GM12865 (cell line): ENCODE measurements at regions not wholly inside any gene's neighbourhood (a gene's known extent, or its start where the extent isn't known, plus 50 kb on each side); places are given as distances from the start of the nearest gene placed in this dataset.

Experiments used
- DNase-seq: peaks from one replicate; pipeline ENCODE4 v3.0.0; 2010; ENCODE audit warnings: low read depth
- H3K4me3 ChIP-seq: 2 replicates; pipeline ENCODE4 v1.5.1; 2011; ENCODE audit warnings: mild to moderate bottlenecking, low read depth, low read length, control low read depth
- CTCF ChIP-seq: IDR thresholded peaks from 2 replicates; pipeline ENCODE4 v1.5.1; 2011; ENCODE audit warnings: low read length, control low read depth, low read depth, inconsistent platforms; ENCODE audit not compliant: insufficient read depth; ENCODE audit errors: missing control alignments

GRCh38 chr1:208332036-208332773 is 88.0 kb upstream of the PLXNA2 start:
- no peak overlapping the region for H3K4me3 ChIP-seq
- no peak for TF ChIP-seq CTCF
- DNase-seq: no peak

GRCh38 chr1:208332774-208333126 is 88.6 kb upstream of the PLXNA2 start:
- no peak for TF ChIP-seq CTCF
- DNase-seq: no peak
- H3K4me3 ChIP-seq: no peak overlapping the region

GRCh38 chr1:208333676-208334075 is 89.5 kb upstream of the PLXNA2 start:
- TF ChIP-seq CTCF: no peak
- no peak overlapping the region for H3K4me3 ChIP-seq
- no peak for DNase-seq

GRCh38 chr1:208335371-208336136 is 91.4 kb upstream of the PLXNA2 start:
- H3K4me3 ChIP-seq: no peak overlapping the region
- TF ChIP-seq CTCF: no peak
- DNase-seq: no peak

GRCh38 chr1:208336137-208336518 is 91.9 kb upstream of the PLXNA2 start:
- DNase-seq: no peak
- no peak overlapping the region for H3K4me3 ChIP-seq
- TF ChIP-seq CTCF: no peak

GRCh38 chr1:208339911-208340310 is 95.7 kb upstream of the PLXNA2 start:
- no peak for TF ChIP-seq CTCF
- no peak for DNase-seq
- no peak overlapping the region for H3K4me3 ChIP-seq
